HEK293 (cell line): ENCODE measurements at regions not wholly inside any gene's neighbourhood (a gene's known extent, or its start where the extent isn't known, plus 50 kb on each side); places are given as distances from the start of the nearest gene placed in this dataset.

Experiments
- BCL11A ChIP-seq: fragments of 450-650 bp; formaldehyde crosslinking; IDR thresholded peaks from 2 replicates; pipeline ENCODE4 v1.5.1; 2016; ENCODE audit warnings: low read depth, missing biosample characterization, missing genetic modification characterization
- SP2 ChIP-seq: fragments of 450-650 bp; formaldehyde crosslinking; IDR thresholded peaks from 2 replicates; pipeline ENCODE4 v1.5.1; 2016; ENCODE audit warnings: missing biosample characterization, missing genetic modification characterization
- ZNF654 ChIP-seq: fragments of 450-650 bp; formaldehyde crosslinking; IDR thresholded peaks from 2 replicates; pipeline ENCODE4 v1.5.1; 2016; ENCODE audit warnings: low read depth, missing biosample characterization, missing genetic modification characterization
- TF ChIP-seq, protein P1 (sequence below): fragments of 450-650 bp; formaldehyde crosslinking; conservative IDR thresholded peaks from 2 replicates; pipeline ENCODE4 v1.5.1; 2016; ENCODE audit warnings: low read depth, missing biosample characterization, missing genetic modification characterization
- TF ChIP-seq, protein P2 (sequence below): fragments of 450-650 bp; formaldehyde crosslinking; IDR thresholded peaks from 2 replicates; pipeline ENCODE4 v1.5.1; 2016; ENCODE audit warnings: missing biosample characterization, missing genetic modification characterization, borderline replicate concordance

- TF ChIP-seq, protein P1, sequence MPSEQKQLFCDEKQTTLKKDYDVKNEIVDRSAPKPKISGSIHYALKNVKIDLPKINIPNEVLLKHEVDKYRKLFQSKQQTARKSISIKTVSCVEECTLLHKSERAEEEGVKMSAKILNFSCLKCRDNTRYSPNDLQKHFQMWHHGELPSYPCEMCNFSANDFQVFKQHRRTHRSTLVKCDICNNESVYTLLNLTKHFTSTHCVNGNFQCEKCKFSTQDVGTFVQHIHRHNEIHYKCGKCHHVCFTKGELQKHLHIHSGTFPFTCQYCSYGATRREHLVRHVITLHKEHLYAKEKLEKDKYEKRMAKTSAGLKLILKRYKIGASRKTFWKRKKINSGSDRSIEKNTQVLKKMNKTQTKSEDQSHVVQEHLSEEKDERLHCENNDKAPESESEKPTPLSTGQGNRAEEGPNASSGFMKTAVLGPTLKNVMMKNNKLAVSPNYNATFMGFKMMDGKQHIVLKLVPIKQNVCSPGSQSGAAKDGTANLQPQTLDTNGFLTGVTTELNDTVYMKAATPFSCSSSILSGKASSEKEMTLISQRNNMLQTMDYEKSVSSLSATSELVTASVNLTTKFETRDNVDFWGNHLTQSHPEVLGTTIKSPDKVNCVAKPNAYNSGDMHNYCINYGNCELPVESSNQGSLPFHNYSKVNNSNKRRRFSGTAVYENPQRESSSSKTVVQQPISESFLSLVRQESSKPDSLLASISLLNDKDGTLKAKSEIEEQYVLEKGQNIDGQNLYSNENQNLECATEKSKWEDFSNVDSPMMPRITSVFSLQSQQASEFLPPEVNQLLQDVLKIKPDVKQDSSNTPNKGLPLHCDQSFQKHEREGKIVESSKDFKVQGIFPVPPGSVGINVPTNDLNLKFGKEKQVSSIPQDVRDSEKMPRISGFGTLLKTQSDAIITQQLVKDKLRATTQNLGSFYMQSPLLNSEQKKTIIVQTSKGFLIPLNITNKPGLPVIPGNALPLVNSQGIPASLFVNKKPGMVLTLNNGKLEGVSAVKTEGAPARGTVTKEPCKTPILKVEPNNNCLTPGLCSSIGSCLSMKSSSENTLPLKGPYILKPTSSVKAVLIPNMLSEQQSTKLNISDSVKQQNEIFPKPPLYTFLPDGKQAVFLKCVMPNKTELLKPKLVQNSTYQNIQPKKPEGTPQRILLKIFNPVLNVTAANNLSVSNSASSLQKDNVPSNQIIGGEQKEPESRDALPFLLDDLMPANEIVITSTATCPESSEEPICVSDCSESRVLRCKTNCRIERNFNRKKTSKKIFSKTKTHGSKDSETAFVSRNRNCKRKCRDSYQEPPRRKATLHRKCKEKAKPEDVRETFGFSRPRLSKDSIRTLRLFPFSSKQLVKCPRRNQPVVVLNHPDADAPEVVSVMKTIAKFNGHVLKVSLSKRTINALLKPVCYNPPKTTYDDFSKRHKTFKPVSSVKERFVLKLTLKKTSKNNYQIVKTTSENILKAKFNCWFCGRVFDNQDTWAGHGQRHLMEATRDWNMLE, result no peak
- no peak for TF ChIP-seq ZNF654 (tag by site-specific recombination)
- TF ChIP-seq, protein P2, sequence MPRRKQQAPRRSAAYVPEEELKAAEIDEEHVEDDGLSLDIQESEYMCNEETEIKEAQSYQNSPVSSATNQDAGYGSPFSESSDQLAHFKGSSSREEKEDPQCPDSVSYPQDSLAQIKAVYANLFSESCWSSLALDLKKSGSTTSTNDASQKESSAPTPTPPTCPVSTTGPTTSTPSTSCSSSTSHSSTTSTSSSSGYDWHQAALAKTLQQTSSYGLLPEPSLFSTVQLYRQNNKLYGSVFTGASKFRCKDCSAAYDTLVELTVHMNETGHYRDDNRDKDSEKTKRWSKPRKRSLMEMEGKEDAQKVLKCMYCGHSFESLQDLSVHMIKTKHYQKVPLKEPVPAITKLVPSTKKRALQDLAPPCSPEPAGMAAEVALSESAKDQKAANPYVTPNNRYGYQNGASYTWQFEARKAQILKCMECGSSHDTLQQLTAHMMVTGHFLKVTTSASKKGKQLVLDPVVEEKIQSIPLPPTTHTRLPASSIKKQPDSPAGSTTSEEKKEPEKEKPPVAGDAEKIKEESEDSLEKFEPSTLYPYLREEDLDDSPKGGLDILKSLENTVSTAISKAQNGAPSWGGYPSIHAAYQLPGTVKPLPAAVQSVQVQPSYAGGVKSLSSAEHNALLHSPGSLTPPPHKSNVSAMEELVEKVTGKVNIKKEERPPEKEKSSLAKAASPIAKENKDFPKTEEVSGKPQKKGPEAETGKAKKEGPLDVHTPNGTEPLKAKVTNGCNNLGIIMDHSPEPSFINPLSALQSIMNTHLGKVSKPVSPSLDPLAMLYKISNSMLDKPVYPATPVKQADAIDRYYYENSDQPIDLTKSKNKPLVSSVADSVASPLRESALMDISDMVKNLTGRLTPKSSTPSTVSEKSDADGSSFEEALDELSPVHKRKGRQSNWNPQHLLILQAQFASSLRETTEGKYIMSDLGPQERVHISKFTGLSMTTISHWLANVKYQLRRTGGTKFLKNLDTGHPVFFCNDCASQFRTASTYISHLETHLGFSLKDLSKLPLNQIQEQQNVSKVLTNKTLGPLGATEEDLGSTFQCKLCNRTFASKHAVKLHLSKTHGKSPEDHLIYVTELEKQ (tag by site-specific recombination), result no peak
- TF ChIP-seq BCL11A (tag by site-specific recombination), result no peak
- no peak for TF ChIP-seq SP2 (tag by site-specific recombination)
These were observed 82.8 kb upstream of the GRB10 start for GRCh38 chr7:50865450-50865849.
